Choroid plexus epithelial cell (primary cell): ENCODE measurements at regions not wholly inside any gene's neighbourhood (a gene's known extent, or its start where the extent isn't known, plus 50 kb on each side); places are given as distances from the start of the nearest gene placed in this dataset.

ENCODE experiments used
- DNase-seq: peaks from one replicate; pipeline ENCODE4 v3.0.0-alpha.2; 2010; ENCODE audit warnings: low read depth
- H3K4me3 ChIP-seq: 2 replicates; pipeline ENCODE4 v1.5.1; 2011; ENCODE audit warnings: low read depth, mild to moderate bottlenecking, control low read depth, low read length, moderate library complexity
- TF ChIP-seq, protein P1 (sequence below): conservative IDR thresholded peaks from 2 replicates; pipeline ENCODE4 v1.5.1; 2011; ENCODE audit warnings: low read depth, mild to moderate bottlenecking, control low read depth, inconsistent platforms, low read length, moderate library complexity

DNA sequence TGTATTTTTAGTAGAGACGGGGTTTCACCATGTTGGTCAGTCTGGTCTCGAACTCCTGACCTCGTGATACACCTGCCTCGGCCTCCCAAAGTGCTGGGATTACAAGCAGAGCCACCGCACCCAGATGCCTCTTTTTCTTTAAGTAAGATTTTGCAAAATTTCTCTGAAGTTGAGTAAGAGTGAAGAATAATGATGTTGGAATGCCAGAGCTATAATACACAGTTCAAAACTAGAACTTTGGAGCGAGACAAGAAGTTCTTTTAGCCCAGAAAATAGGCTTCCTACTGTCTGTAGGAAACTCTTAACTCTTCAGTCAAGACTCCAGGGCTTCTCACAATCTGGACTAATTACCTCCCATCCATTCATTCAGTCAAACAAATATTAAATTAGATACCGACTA, 51.4 kb downstream of the MARCHF4 start:
- DNase-seq, result no peak
- H3K4me3 ChIP-seq, result no peak overlapping the region
- TF ChIP-seq, protein P1, sequence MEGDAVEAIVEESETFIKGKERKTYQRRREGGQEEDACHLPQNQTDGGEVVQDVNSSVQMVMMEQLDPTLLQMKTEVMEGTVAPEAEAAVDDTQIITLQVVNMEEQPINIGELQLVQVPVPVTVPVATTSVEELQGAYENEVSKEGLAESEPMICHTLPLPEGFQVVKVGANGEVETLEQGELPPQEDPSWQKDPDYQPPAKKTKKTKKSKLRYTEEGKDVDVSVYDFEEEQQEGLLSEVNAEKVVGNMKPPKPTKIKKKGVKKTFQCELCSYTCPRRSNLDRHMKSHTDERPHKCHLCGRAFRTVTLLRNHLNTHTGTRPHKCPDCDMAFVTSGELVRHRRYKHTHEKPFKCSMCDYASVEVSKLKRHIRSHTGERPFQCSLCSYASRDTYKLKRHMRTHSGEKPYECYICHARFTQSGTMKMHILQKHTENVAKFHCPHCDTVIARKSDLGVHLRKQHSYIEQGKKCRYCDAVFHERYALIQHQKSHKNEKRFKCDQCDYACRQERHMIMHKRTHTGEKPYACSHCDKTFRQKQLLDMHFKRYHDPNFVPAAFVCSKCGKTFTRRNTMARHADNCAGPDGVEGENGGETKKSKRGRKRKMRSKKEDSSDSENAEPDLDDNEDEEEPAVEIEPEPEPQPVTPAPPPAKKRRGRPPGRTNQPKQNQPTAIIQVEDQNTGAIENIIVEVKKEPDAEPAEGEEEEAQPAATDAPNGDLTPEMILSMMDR, result no peak

DNA sequence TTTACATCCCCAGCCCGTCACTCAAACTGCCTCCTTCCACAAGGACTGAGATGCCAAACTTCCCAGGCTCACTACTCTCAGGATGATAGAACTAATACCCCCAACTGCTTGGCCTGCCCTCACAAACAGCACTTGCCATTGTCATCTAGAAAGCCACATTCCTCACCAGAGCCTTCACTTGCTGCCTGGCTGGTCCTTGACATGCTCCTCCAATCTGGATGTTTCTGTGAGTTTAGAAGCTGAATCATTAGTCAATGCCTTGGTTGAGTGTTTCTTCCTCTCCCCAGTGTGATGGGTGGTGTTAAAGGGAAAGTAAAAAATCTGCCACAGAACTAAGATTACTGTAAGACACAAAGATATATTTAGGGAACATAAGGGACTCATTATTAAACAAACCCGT, 52.5 kb downstream of the MARCHF4 start:
- DNase-seq, result peak; percentile 42
- no peak overlapping the region for H3K4me3 ChIP-seq
- TF ChIP-seq, protein P1, result no peak

DNA sequence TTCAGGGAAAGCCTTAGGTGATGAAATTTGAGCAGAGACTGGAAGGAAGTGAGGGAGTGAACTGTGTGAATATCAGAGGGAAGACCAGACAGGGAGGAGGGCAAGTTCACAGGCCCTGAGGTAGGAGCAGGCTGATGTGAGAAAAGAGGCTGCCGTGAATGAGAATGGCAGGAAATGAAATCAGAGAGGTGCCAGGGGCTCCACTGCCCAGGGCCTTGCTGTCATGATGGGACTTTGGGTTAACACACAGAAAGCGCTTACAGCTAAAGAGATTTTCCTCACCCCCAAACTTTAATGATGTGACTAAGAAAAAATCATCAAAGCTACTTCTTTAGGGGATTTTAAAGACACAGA, 53.8 kb downstream of the MARCHF4 start:
- no peak for DNase-seq
- no peak overlapping the region for H3K4me3 ChIP-seq
- TF ChIP-seq, protein P1, result no peak

DNA sequence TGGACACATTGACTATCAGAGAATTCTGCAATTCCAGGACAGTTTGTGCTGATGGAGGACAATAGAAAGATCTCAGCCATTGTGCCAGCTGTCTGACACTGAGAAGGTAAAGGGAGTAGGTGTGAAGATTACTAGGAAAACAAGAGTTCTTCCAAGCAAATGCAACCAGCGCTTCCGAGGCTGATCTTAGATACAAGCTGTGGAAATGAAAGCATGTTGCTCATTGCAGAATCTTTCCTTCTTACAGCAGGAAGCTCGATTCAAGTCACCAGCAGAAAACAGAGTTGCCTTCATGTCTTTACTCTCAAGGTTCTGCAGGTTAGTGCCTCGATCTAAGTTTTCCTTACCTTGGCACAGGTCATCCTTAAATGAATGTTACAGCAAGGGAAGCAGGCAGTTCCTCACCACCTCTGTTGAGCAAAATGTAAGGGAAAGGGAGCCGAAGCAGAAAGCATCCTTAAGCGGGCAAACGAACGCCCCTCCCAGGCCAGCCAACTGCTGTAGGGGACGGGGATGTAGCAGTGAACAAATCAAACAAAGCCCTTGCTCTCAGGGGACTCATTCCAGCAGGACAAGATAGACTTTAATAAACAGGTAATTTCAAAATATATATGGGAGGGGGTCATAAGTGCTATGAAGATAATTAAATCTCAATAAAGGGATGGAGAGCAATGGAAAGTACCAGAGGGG, 54.3 kb downstream of the MARCHF4 start:
- TF ChIP-seq, protein P1, result no peak
- H3K4me3 ChIP-seq, result no peak overlapping the region
- no peak for DNase-seq

DNA sequence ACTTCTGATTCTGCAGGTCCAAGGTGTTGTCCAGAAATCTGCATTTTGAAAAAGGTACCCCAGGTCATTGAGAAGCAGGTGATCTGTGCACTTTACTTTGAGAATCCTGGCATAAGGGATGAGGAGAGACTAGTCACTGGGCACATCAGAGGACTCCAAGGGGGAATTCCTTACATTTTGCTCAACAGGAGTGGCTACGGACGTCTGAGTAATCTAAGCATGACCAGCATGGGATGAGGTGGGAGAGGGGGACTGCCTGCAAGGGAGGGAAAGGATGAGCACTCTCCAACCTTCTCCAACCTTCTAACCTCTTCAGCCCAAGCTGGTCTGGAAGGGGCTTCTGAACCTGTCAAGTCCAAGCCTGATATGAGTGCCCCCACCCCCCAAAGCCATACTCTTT, 55.5 kb downstream of the MARCHF4 start:
- DNase-seq, result peak; percentile 50
- TF ChIP-seq, protein P1, result no peak
- H3K4me3 ChIP-seq, result no peak overlapping the region

DNA sequence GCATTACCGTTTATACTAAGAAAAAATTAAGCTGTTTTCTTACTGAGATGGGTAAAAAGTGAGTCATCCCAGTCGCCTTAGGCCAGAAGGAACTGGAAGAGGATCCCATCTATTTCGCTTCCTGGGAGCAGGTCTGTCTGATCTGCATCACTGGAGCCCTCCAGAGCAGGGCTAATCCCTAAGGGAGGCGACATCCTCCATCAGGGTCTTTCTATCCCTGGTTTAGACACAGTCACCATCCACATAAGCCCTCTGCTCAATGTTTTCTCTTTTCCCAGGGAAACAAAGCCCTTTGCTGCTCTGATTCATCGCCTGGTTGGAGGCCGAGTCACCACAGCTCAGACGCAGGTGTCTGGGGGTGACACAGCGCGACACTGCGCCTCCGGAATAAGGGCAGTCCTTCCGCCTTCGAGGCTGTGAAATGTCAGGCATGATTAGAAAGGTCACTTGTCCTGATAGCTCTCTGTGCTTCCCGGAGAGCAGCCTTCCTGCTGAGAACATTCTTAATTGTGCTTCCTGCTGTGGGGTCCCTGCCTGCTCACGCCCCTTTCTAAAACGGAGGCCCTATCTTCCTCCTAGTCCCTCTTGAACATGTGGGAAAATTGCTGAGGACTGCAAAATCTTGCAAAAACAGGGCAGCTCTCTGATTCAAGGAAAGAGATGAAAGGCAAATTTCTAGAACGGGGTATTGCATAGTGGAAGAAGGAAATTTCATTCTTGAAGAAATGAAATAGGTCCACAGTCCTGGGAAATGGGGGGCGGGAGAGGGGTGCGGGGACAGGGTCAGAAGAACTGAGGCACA, 56.3 kb downstream of the MARCHF4 start:
- TF ChIP-seq, protein P1, result no peak
- H3K4me3 ChIP-seq, result peak overlapping the region; percentile 23
- peak; percentile 55 for DNase-seq
